ENCODE measurements at regions not wholly inside any gene's neighbourhood (a gene's known extent, or its start where the extent isn't known, plus 50 kb on each side); places are given as distances from the start of the nearest gene placed in this dataset.
"Not testable (repeated sequence)": the region's sequence is repeated elsewhere in the genome, so short reads cannot be mapped to it uniquely, and the experiment has no call there.

GRCh38 chr3:166435469-166436057 lies 598.3 kb upstream of the BCHE start:
- Histone ChIP-seq H3K4me1 (replicated peaks) (no peaks in the 10 kb centered on the region), H3K27me3 (replicated peaks) (no peaks in the 10 kb centered on the region), H3K27ac (no peak overlapping the region), H3K4me3 (no peak overlapping the region), H3K9me3 (replicated peaks) (no peaks in the 10 kb centered on the region), H3K36me3 (no peaks in the 10 kb centered on the region)
- no peak for DNase-seq (ENCODE audit: low read depth in 1 of 2, low spot score in 2 of 2)

GRCh38 chr3:166433060-166433459 lies 595.8 kb upstream of the BCHE start:
- Histone ChIP-seq H3K9me3 (replicated peaks) (0 out of 2 replicates have a peak, but pooled peaks cover 2% of the 10 kb centered on the region), H3K4me3 (no peak overlapping the region), H3K27ac (no peak overlapping the region), H3K27me3 (replicated peaks) (no peaks in the 10 kb centered on the region), H3K4me1 (replicated peaks) (no peaks in the 10 kb centered on the region), H3K36me3 (no peaks in the 10 kb centered on the region)
- DNase-seq (ENCODE audit: low read depth in 1 of 2, low spot score in 2 of 2): no peak

GRCh38 chr3:166425900-166426611 lies 588.8 kb upstream of the BCHE start:
- Histone ChIP-seq H3K4me3 (no peak overlapping the region), H3K9me3 (replicated peaks) (0 out of 2 replicates have a peak, but pooled peaks cover 5% of the 10 kb centered on the region), H3K4me1 (replicated peaks) (no peaks in the 10 kb centered on the region), H3K27me3 (replicated peaks) (no peaks in the 10 kb centered on the region), H3K27ac (no peak overlapping the region), H3K36me3 (no peaks in the 10 kb centered on the region)
- DNase-seq (ENCODE audit: low read depth in 1 of 2, low spot score in 2 of 2): no peak

- Histone ChIP-seq H3K27ac (no peak overlapping the region), H3K9me3 (replicated peaks) (0 out of 2 replicates have a peak, but pooled peaks cover 5% of the 10 kb centered on the region), H3K4me3 (no peak overlapping the region), H3K27me3 (replicated peaks) (no peaks in the 10 kb centered on the region), H3K4me1 (replicated peaks) (no peaks in the 10 kb centered on the region), H3K36me3 (no peaks in the 10 kb centered on the region)
- DNase-seq (ENCODE audit: low read depth in 1 of 2, low spot score in 2 of 2): no peak
These were observed 587.8 kb upstream of the BCHE start for GRCh38 chr3:166425021-166425420.

- H3K27me3 ChIP-seq (replicated peaks); H3K4me3 ChIP-seq; DNase-seq (ENCODE audit: low read depth in 1 of 2, low spot score in 2 of 2); H3K36me3 ChIP-seq; H3K27ac ChIP-seq; H3K9me3 ChIP-seq (replicated peaks); H3K4me1 ChIP-seq (replicated peaks): not testable (repeated sequence)
These were observed 586.7 kb upstream of the BCHE start for GRCh38 chr3:166423824-166424513.

GRCh38 chr3:166422556-166422955 lies 585.3 kb upstream of the BCHE start:
- Histone ChIP-seq H3K27me3 (replicated peaks) (no peaks in the 10 kb centered on the region), H3K36me3 (no peaks in the 10 kb centered on the region), H3K4me1 (replicated peaks) (no peaks in the 10 kb centered on the region), H3K27ac (no peak overlapping the region), H3K9me3 (replicated peaks) (0 out of 2 replicates have a peak, but pooled peaks cover 2% of the 10 kb centered on the region), H3K4me3 (no peak overlapping the region)
- no peak for DNase-seq (ENCODE audit: low read depth in 1 of 2, low spot score in 2 of 2)

GRCh38 chr3:166420071-166420470 lies 582.8 kb upstream of the BCHE start:
- Histone ChIP-seq H3K9me3 (replicated peaks) (0 out of 2 replicates have a peak, but pooled peaks cover 2% of the 10 kb centered on the region), H3K27ac (no peak overlapping the region), H3K36me3 (no peaks in the 10 kb centered on the region), H3K27me3 (replicated peaks) (no peaks in the 10 kb centered on the region), H3K4me3 (no peak overlapping the region), H3K4me1 (replicated peaks) (no peaks in the 10 kb centered on the region)
- DNase-seq (ENCODE audit: low read depth in 1 of 2, low spot score in 2 of 2): no peak

- Histone ChIP-seq H3K4me3 (no peak overlapping the region), H3K36me3 (no peaks in the 10 kb centered on the region), H3K4me1 (replicated peaks) (no peaks in the 10 kb centered on the region), H3K27me3 (replicated peaks) (no peaks in the 10 kb centered on the region), H3K9me3 (replicated peaks) (no peaks in the 10 kb centered on the region), H3K27ac (no peak overlapping the region)
- DNase-seq (ENCODE audit: low read depth in 1 of 2, low spot score in 2 of 2): no peak
These were observed 568.7 kb upstream of the BCHE start for GRCh38 chr3:166405896-166406295.

GRCh38 chr3:166405465-166405864 lies 568.2 kb upstream of the BCHE start:
- no peaks in the 10 kb centered on the region for H3K27me3 ChIP-seq (replicated peaks)
- DNase-seq (ENCODE audit: low read depth in 1 of 2, low spot score in 2 of 2): no peak

GRCh38 chr3:166390303-166390702 lies 553.1 kb upstream of the BCHE start:
- no peak overlapping the region for H3K4me3 ChIP-seq
- DNase-seq (ENCODE audit: low read depth in 1 of 2, low spot score in 2 of 2): no peak
- no peaks in the 10 kb centered on the region for H3K9me3 ChIP-seq (replicated peaks)
- no peaks in the 10 kb centered on the region for H3K36me3 ChIP-seq
- no peaks in the 10 kb centered on the region for H3K4me1 ChIP-seq (replicated peaks)
- no peaks in the 10 kb centered on the region for H3K27me3 ChIP-seq (replicated peaks)
- no peak overlapping the region for H3K27ac ChIP-seq

More at GRCh38 chr3:166405465-166405864, 568.2 kb upstream of the BCHE start:
- Histone ChIP-seq H3K4me3 (no peak overlapping the region), H3K9me3 (replicated peaks) (no peaks in the 10 kb centered on the region), H3K27ac (no peak overlapping the region), H3K4me1 (replicated peaks) (no peaks in the 10 kb centered on the region), H3K36me3 (no peaks in the 10 kb centered on the region)

GRCh38 chr3:166388321-166388720 lies 551.1 kb upstream of the BCHE start:
- Histone ChIP-seq H3K9me3 (replicated peaks) (no peaks in the 10 kb centered on the region), H3K4me1 (replicated peaks) (no peaks in the 10 kb centered on the region), H3K27me3 (replicated peaks) (no peaks in the 10 kb centered on the region), H3K4me3 (no peak overlapping the region), H3K27ac (no peak overlapping the region), H3K36me3 (no peaks in the 10 kb centered on the region)
- DNase-seq (ENCODE audit: low read depth in 1 of 2, low spot score in 2 of 2): no peak

GRCh38 chr3:166372571-166373106 lies 535.4 kb upstream of the BCHE start:
- Histone ChIP-seq H3K27me3 (replicated peaks) (no peaks in the 10 kb centered on the region), H3K4me1 (replicated peaks) (no peaks in the 10 kb centered on the region), H3K36me3 (no peaks in the 10 kb centered on the region), H3K4me3 (no peak overlapping the region), H3K9me3 (replicated peaks) (no peaks in the 10 kb centered on the region), H3K27ac (no peak overlapping the region)
- no peak for DNase-seq (ENCODE audit: low read depth in 1 of 2, low spot score in 2 of 2)

- no peaks in the 10 kb centered on the region for H3K36me3 ChIP-seq
- no peaks in the 10 kb centered on the region for H3K27me3 ChIP-seq (replicated peaks)
- H3K27ac ChIP-seq: no peak overlapping the region
- no peak for DNase-seq (ENCODE audit: low read depth in 1 of 2, low spot score in 2 of 2)
- no peaks in the 10 kb centered on the region for H3K9me3 ChIP-seq (replicated peaks)
- no peaks in the 10 kb centered on the region for H3K4me1 ChIP-seq (replicated peaks)
- no peak overlapping the region for H3K4me3 ChIP-seq
These were observed 530.8 kb upstream of the BCHE start for GRCh38 chr3:166367947-166368533.

GRCh38 chr3:166362698-166363097 lies 525.5 kb upstream of the BCHE start:
- no peak for DNase-seq (ENCODE audit: low read depth in 1 of 2, low spot score in 2 of 2)
- Histone ChIP-seq H3K36me3 (no peaks in the 10 kb centered on the region), H3K4me1 (replicated peaks) (no peaks in the 10 kb centered on the region), H3K4me3 (no peak overlapping the region), H3K27ac (no peak overlapping the region), H3K27me3 (replicated peaks) (no peaks in the 10 kb centered on the region), H3K9me3 (replicated peaks) (no peaks in the 10 kb centered on the region)

Data from SJSA1 (cell line).